K562 (cell line): ENCODE measurements at regions not wholly inside any gene's neighbourhood (a gene's known extent, or its start where the extent isn't known, plus 50 kb on each side); places are given as distances from the start of the nearest gene placed in this dataset.

ENCODE experiments used
- CBX5 ChIP-seq: IDR thresholded peaks from 2 replicates; pipeline ENCODE4 v1.6.1; 2014; ENCODE audit warnings: low read depth, borderline replicate concordance
- EZH2 ChIP-seq: IDR thresholded peaks from 2 replicates; pipeline ENCODE4 v1.6.1; 2012; ENCODE audit warnings: low read depth, mild to moderate bottlenecking, inconsistent platforms, low read length, borderline replicate concordance
- MNT ChIP-seq, 2 experiments: fragments of 450-650 bp; conservative IDR thresholded peaks; 2 replicates each; pipeline ENCODE4 v1.6.1; 2017; ENCODE audit warnings: mild to moderate bottlenecking in 2 of 2, moderate library complexity in 2 of 2
- ZBTB1 ChIP-seq: sonication (generic); formaldehyde crosslinking; IDR thresholded peaks from 2 replicates; pipeline ENCODE4 v1.8.1; 2023; ENCODE audit warnings: missing genetic modification reagents, low read depth, mild to moderate bottlenecking, borderline replicate concordance
- TF ChIP-seq, protein P1 (sequence below): fragments of 450-650 bp; IDR thresholded peaks from 2 replicates; pipeline ENCODE4 v1.6.1; 2017; ENCODE audit warnings: antibody characterized with exemption, mild to moderate bottlenecking
- TF ChIP-seq, protein P2 (sequence below), 2 experiments: fragments of 450-650 bp in 1 of 2; sonication (generic) in 1 of 2; formaldehyde crosslinking; conservative IDR thresholded peaks; 2 replicates each; pipeline versions ENCODE4 v1.4.0 to v1.8.1; 2020 to 2022; ENCODE audit warnings: mild to moderate bottlenecking in 1 of 2, missing genetic modification reagents in 1 of 2

- TF ChIP-seq MNT (conservative IDR thresholded peaks at IDR 0.05) (no peak), CBX5 (no peak), EZH2 (no peak), ZBTB1 (CRISPR knock-in tag) (no peak)
- TF ChIP-seq, protein P1, sequence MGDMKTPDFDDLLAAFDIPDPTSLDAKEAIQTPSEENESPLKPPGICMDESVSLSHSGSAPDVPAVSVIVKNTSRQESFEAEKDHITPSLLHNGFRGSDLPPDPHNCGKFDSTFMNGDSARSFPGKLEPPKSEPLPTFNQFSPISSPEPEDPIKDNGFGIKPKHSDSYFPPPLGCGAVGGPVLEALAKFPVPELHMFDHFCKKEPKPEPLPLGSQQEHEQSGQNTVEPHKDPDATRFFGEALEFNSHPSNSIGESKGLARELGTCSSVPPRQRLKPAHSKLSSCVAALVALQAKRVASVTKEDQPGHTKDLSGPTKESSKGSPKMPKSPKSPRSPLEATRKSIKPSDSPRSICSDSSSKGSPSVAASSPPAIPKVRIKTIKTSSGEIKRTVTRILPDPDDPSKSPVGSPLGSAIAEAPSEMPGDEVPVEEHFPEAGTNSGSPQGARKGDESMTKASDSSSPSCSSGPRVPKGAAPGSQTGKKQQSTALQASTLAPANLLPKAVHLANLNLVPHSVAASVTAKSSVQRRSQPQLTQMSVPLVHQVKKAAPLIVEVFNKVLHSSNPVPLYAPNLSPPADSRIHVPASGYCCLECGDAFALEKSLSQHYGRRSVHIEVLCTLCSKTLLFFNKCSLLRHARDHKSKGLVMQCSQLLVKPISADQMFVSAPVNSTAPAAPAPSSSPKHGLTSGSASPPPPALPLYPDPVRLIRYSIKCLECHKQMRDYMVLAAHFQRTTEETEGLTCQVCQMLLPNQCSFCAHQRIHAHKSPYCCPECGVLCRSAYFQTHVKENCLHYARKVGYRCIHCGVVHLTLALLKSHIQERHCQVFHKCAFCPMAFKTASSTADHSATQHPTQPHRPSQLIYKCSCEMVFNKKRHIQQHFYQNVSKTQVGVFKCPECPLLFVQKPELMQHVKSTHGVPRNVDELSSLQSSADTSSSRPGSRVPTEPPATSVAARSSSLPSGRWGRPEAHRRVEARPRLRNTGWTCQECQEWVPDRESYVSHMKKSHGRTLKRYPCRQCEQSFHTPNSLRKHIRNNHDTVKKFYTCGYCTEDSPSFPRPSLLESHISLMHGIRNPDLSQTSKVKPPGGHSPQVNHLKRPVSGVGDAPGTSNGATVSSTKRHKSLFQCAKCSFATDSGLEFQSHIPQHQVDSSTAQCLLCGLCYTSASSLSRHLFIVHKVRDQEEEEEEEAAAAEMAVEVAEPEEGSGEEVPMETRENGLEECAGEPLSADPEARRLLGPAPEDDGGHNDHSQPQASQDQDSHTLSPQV: no peak
- TF ChIP-seq, protein P2, sequence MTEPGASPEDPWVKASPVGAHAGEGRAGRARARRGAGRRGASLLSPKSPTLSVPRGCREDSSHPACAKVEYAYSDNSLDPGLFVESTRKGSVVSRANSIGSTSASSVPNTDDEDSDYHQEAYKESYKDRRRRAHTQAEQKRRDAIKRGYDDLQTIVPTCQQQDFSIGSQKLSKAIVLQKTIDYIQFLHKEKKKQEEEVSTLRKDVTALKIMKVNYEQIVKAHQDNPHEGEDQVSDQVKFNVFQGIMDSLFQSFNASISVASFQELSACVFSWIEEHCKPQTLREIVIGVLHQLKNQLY (CRISPR knock-in tag; conservative IDR thresholded peaks at IDR 0.05): no peak
Observed at GRCh38 chr2:152820048-152820447, 101.6 kb downstream of the ARL6IP6 start (continued).
